Mesodermal cell (in vitro differentiated cells): ENCODE measurements at regions not wholly inside any gene's neighbourhood (a gene's known extent, or its start where the extent isn't known, plus 50 kb on each side); places are given as distances from the start of the nearest gene placed in this dataset.
"Not testable (repeated sequence)": the region's sequence is repeated elsewhere in the genome, so short reads cannot be mapped to it uniquely, and the experiment has no call there.

Experiments used
- H3K27ac ChIP-seq: 2 replicates; pipeline ENCODE4 v1.7.0; 2013; ENCODE audit warnings: mild to moderate bottlenecking, low read depth, low read length, moderate library complexity; ENCODE audit not compliant: severe bottlenecking
- H3K36me3 ChIP-seq: 2 replicates; pipeline ENCODE4 v1.7.1; 2013; ENCODE audit warnings: mild to moderate bottlenecking, low read length, moderate library complexity; ENCODE audit not compliant: control insufficient read depth, insufficient read depth
- H3K4me1 ChIP-seq: one replicate; pipeline ENCODE4 v1.7.1; 2013; ENCODE audit warnings: mild to moderate bottlenecking, low read length; ENCODE audit not compliant: insufficient read depth, control insufficient read depth, poor library complexity, severe bottlenecking
- H3K4me3 ChIP-seq: 2 replicates; pipeline ENCODE4 v1.7.0; 2013; ENCODE audit warnings: low read length, control low read depth, mild to moderate bottlenecking; ENCODE audit not compliant: insufficient read depth, poor library complexity, severe bottlenecking; ENCODE audit errors: extremely low read depth
- H3K9me3 ChIP-seq: 2 replicates; pipeline ENCODE4 v1.7.1; 2013; ENCODE audit warnings: mild to moderate bottlenecking, low read length, moderate library complexity; ENCODE audit not compliant: control insufficient read depth
- WGBS, 2 experiments: methylation state at CpG; one replicate each; pipeline ENCODE4 v1.1.5; 2013; ENCODE audit warnings: missing lambda C conversion rate in 2 of 2; ENCODE audit not compliant: insufficient coverage in 2 of 2; 5-methylcytosine and 5-hydroxymethylcytosine counted together

GRCh38 chr19:32084756-32085363 is 260.6 kb upstream of the ZNF507 start:
- H3K4me3 ChIP-seq, H3K36me3 ChIP-seq, H3K9me3 ChIP-seq, H3K4me1 ChIP-seq, H3K27ac ChIP-seq: not testable (repeated sequence)
- WGBS, 2 experiments: 87 to 100% methylated on average over 1 of the region's 1 CpG

GRCh38 chr19:32091241-32091640 is 254.2 kb upstream of the ZNF507 start:
- Histone ChIP-seq H3K4me3 (no peak overlapping the region), H3K9me3 (no peaks in the 10 kb centered on the region), H3K27ac (no peak overlapping the region), H3K36me3 (no peaks in the 10 kb centered on the region), H3K4me1 (no peaks in the 10 kb centered on the region)
- 82 to 94% methylated on average over 9 of the region's 12 CpGs for WGBS, 2 experiments

- 88 to 100% methylated on average over 2 of the region's 4 CpGs for WGBS, 2 experiments
- peaks cover 2% of the 10 kb centered on the region for H3K4me1 ChIP-seq
Measured at GRCh38 chr19:32097011-32097410, 248.4 kb upstream of the ZNF507 start.

GRCh38 chr19:32097620-32098019 is 247.8 kb upstream of the ZNF507 start:
- H3K36me3 ChIP-seq: no peaks in the 10 kb centered on the region
- peaks cover 2% of the 10 kb centered on the region for H3K4me1 ChIP-seq
- H3K27ac ChIP-seq: no peak overlapping the region
- WGBS, 2 experiments: 100% methylated on average over 1 of the region's 2 CpGs; no CpG with 5 or more reads in 1 of the 2 experiments
- H3K4me3 ChIP-seq: no peak overlapping the region
- H3K9me3 ChIP-seq: peaks cover 10% of the 10 kb centered on the region

More at GRCh38 chr19:32097011-32097410, 248.4 kb upstream of the ZNF507 start:
- Histone ChIP-seq H3K36me3 (no peaks in the 10 kb centered on the region), H3K27ac (no peak overlapping the region), H3K4me3 (no peak overlapping the region), H3K9me3 (peaks cover 10% of the 10 kb centered on the region)

DNA sequence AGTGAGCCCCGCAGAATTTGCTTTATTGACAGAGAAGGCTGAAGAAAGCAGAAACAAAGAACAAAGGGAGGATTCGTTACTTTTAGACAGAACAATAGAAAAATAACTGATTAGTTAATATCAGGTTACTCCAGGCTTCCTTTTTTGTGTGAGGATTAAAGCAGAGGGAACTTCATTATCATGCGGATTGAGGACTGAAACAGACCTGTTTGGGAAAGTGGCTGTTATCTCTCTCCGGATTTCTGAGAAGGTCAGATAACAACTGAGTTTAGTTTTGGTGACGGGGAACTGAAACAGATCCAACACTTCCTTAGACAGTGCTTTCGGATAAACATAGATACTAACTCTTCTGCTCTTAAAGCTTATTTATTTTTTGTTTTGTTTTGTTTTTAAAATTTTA is 246.4 kb upstream of the ZNF507 start:
- H3K36me3 ChIP-seq: no peaks in the 10 kb centered on the region
- peak overlapping the region; percentile 72 for H3K27ac ChIP-seq
- H3K4me1 ChIP-seq: peaks cover 2% of the 10 kb centered on the region
- no peak overlapping the region for H3K4me3 ChIP-seq
- WGBS, 2 experiments: 29 to 40% methylated on average over 1 of the region's 6 CpGs
- peaks cover 10% of the 10 kb centered on the region for H3K9me3 ChIP-seq

DNA sequence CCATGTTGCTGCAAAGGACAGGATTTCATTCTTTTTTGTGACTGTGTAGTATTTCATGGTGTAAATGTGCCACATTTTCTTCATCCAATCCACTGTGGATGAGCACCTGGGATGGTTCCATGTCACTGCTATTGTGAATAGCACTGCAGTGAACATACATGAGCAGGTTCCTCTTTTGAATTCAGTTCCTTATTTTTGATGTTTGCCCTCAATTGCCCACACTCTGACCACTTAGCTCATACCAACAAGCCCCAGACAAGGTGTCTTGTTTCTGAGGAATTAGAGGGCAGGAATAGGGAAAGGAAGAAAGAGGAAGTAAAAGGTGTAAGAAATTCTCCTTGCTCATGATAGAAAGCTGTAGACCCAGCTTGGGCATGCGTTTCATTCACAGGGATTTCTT is 244.2 kb upstream of the ZNF507 start:
- H3K4me3 ChIP-seq: no peak overlapping the region
- H3K4me1 ChIP-seq: peaks cover 2% of the 10 kb centered on the region
- peaks cover 10% of the 10 kb centered on the region for H3K9me3 ChIP-seq
- no peaks in the 10 kb centered on the region for H3K36me3 ChIP-seq
- WGBS, 2 experiments: no CpG with 5 or more reads among the region's 1 CpG
- no peak overlapping the region for H3K27ac ChIP-seq

DNA sequence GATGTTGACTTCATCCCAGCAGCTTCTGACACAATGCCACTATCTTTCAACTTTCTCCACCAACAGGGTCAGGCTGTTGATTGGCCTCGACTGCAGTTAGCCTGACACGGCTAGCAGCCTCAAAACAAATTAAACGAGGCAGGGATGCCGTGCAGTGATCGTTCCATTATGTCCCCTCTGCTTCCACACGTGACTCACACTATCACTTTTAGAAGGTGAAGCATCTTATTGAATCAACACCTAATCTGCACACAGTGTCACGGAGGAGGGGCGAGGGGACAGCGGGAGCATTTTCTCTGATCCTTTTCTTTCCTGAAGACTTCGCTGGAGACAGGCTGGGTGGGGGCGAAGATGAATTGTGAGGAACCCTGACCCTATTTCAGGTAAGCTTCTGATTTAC is 241.9 kb upstream of the ZNF507 start:
- Histone ChIP-seq H3K9me3 (peaks cover 10% of the 10 kb centered on the region), H3K4me1 (no peaks in the 10 kb centered on the region), H3K27ac (no peak overlapping the region), H3K4me3 (no peak overlapping the region), H3K36me3 (no peaks in the 10 kb centered on the region)
- 95 to 97% methylated on average over 8 to 9 of the region's 11 CpGs for WGBS, 2 experiments

GRCh38 chr19:32104153-32104849 is 241.1 kb upstream of the ZNF507 start:
- no peaks in the 10 kb centered on the region for H3K4me1 ChIP-seq
- peaks cover 9% of the 10 kb centered on the region for H3K9me3 ChIP-seq
- H3K4me3 ChIP-seq: no peak overlapping the region
- no peaks in the 10 kb centered on the region for H3K36me3 ChIP-seq
- H3K27ac ChIP-seq: peak overlapping the region; percentile 12
- 78 to 87% methylated on average over 5 to 9 of the region's 16 CpGs for WGBS, 2 experiments

DNA sequence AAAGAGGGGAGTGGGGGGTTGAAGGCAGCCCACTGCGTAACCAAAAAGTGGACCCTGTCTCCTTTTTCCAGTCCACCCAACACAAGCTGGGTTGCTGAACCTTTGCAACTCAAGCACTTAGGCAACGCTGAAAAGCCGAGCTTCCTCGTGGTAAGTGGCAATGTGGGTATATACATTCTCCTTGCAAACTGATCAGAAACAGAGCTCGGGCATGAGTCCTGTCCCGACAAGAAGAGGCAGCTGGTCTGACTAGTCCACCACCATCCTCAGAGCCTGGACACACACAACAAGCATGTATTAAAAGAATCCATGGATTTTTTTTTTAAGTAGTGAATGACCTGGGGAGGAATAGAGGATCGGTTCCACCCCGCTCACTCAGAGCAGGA is 240.6 kb upstream of the ZNF507 start:
- no peak overlapping the region for H3K4me3 ChIP-seq
- H3K27ac ChIP-seq: peak overlapping the region; percentile 12
- H3K9me3 ChIP-seq: peaks cover 3% of the 10 kb centered on the region
- WGBS, 2 experiments: 90% methylated on average over 3 of the region's 8 CpGs; no CpG with 5 or more reads in 1 of the 2 experiments
- no peaks in the 10 kb centered on the region for H3K36me3 ChIP-seq
- no peaks in the 10 kb centered on the region for H3K4me1 ChIP-seq

DNA sequence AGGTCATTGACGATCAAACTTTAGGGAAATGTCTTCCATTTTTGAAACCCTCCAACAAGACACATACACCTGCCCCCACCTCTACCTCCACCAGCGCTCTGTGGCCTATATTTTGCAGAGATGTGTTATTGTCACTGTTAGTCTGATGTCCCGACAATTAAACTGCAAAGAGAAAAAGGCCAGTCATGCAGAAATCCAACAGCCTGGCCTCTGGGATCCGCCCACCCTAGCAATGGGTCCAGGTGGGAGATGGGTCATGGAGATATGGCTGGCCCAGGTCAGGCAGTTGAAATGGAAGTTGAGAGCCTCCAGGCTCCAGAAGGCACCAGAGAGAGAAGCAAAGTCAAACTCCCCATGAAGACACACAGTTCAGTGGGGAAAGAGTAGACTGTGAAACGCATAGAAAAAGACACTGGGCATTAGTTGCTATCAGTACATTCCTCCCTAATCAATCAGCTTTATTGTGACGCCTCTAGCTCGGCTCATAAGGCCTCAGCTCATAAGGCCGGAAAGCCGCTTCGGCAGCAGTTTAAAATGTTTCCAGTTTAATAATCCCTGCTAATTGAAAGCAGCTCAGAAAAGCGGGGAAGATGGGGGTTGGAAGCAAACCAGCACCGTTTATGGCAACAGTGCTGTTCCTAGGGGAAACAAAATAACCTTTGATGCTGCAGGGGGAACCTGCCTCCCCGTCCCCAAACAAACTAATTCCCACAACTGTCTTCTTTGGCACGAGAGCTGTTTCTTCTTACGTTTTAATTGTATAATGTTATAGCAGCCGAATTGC is 239.7 kb upstream of the ZNF507 start:
- Histone ChIP-seq H3K4me3 (no peak overlapping the region), H3K36me3 (no peaks in the 10 kb centered on the region), H3K9me3 (no peaks in the 10 kb centered on the region), H3K27ac (no peak overlapping the region), H3K4me1 (no peaks in the 10 kb centered on the region)
- WGBS, 2 experiments: 86 to 89% methylated on average over 8 to 9 of the region's 16 CpGs
